ENCODE measurements at regions not wholly inside any gene's neighbourhood (a gene's known extent, or its start where the extent isn't known, plus 50 kb on each side); places are given as distances from the start of the nearest gene placed in this dataset.
"Not testable (repeated sequence)": the region's sequence is repeated elsewhere in the genome, so short reads cannot be mapped to it uniquely, and the experiment has no call there.

GRCh38 chr2:428591-428990, 140.7 kb upstream of the ALKAL2 start:
- DNase-seq (ENCODE audit: low read depth in 2 of 2), result no peak

GRCh38 chr2:426696-427095, 138.8 kb upstream of the ALKAL2 start:
- DNase-seq (ENCODE audit: low read depth in 2 of 2), result not testable (repeated sequence)

- DNase-seq (ENCODE audit: low read depth in 2 of 2), result no peak
Observed at GRCh38 chr2:425947-426346, 138.1 kb upstream of the ALKAL2 start.

- no peak for DNase-seq (ENCODE audit: low read depth in 2 of 2)
Observed at GRCh38 chr2:425243-425642, 137.4 kb upstream of the ALKAL2 start.

- no peak for DNase-seq (ENCODE audit: low read depth in 2 of 2)
Observed at GRCh38 chr2:424306-425171, 136.6 kb upstream of the ALKAL2 start.

- DNase-seq (ENCODE audit: low read depth in 2 of 2), result no peak
Observed at GRCh38 chr2:423479-423878, 135.6 kb upstream of the ALKAL2 start.

GRCh38 chr2:422676-423435, 135.0 kb upstream of the ALKAL2 start:
- DNase-seq (ENCODE audit: low read depth in 2 of 2), result no peak

- no peak for DNase-seq (ENCODE audit: low read depth in 2 of 2)
Observed at GRCh38 chr2:421406-421805, 133.5 kb upstream of the ALKAL2 start.

GRCh38 chr2:419687-420317, 131.9 kb upstream of the ALKAL2 start:
- no peak for DNase-seq (ENCODE audit: low read depth in 2 of 2)

- DNase-seq (ENCODE audit: low read depth in 2 of 2), result no peak
Observed at GRCh38 chr2:417662-418061, 129.8 kb upstream of the ALKAL2 start.

- no peak for DNase-seq (ENCODE audit: low read depth in 2 of 2)
Observed at GRCh38 chr2:417006-417405, 129.1 kb upstream of the ALKAL2 start.

- no peak for DNase-seq (ENCODE audit: low read depth in 2 of 2)
Observed at GRCh38 chr2:415986-416610, 128.2 kb upstream of the ALKAL2 start.

GRCh38 chr2:409523-409922, 121.6 kb upstream of the ALKAL2 start:
- DNase-seq (ENCODE audit: low read depth in 2 of 2), result no peak

GRCh38 chr2:407630-408029, 119.7 kb upstream of the ALKAL2 start:
- no peak for DNase-seq (ENCODE audit: low read depth in 2 of 2)

GRCh38 chr2:406876-407275, 119.0 kb upstream of the ALKAL2 start:
- DNase-seq (ENCODE audit: low read depth in 2 of 2), result no peak

GRCh38 chr2:406231-406630, 118.3 kb upstream of the ALKAL2 start:
- no peak for DNase-seq (ENCODE audit: low read depth in 2 of 2)

- DNase-seq (ENCODE audit: low read depth in 2 of 2), result no peak
Observed at GRCh38 chr2:404581-404980, 116.7 kb upstream of the ALKAL2 start.

GRCh38 chr2:403682-404081, 115.8 kb upstream of the ALKAL2 start:
- DNase-seq (ENCODE audit: low read depth in 2 of 2), result no peak

GRCh38 chr2:402721-403120, 114.8 kb upstream of the ALKAL2 start:
- no peak for DNase-seq (ENCODE audit: low read depth in 2 of 2)

- DNase-seq (ENCODE audit: low read depth in 2 of 2), result no peak
Observed at GRCh38 chr2:402206-402605, 114.3 kb upstream of the ALKAL2 start.

- no peak for DNase-seq (ENCODE audit: low read depth in 2 of 2)
Observed at GRCh38 chr2:401019-401679, 113.3 kb upstream of the ALKAL2 start.

- no peak for DNase-seq (ENCODE audit: low read depth in 2 of 2)
Observed at GRCh38 chr2:397926-398325, 110.0 kb upstream of the ALKAL2 start.

Measured in stimulated activated CD4-positive, alpha-beta T cell treated with anti-CD3 and anti-CD28 coated beads, Interleukin-12 subunit alpha, Interleukin-12 subunit beta, amount 100 ng/mL, for 24 hours (primary cell).